ENCODE measurements at regions not wholly inside any gene's neighbourhood (a gene's known extent, or its start where the extent isn't known, plus 50 kb on each side); places are given as distances from the start of the nearest gene placed in this dataset.
"Not testable (repeated sequence)": the region's sequence is repeated elsewhere in the genome, so short reads cannot be mapped to it uniquely, and the experiment has no call there.

DNA sequence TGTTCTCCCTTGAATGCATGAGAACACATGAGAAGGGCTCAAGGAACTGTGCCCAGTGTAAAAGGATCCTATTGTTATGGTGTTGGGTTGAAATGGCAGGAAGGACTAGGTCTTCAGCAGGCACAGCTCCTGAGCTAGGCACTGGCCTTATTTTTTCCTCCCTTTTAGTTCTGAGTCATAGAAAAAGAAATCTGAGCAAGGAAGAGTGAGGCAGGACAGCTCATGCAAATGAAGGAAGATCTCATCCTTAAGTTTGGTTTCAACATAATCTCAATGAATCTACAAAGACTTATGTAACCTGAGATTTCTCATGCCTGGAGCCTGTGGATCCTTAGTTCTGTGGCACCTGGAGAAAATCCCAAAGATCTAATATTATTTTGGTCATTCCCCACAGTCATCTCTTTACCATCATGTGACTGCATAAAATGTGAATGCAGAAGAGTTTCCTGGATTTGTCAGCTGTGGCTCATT, 188.6 kb upstream of the TBL1XR1 start:
- Histone ChIP-seq H3K79me2 (ENCODE audit: control insufficient read depth, insufficient read depth, low read length, poor library complexity) (no peaks in the 10 kb centered on the region), H3K27ac (ENCODE audit: low read depth, low read length) (no peak overlapping the region), H2AFZ (ENCODE audit: insufficient read depth, low read length, poor library complexity) (no peak overlapping the region), H3K23ac (ENCODE audit: low read length) (no peak overlapping the region), H4K8ac (ENCODE audit: low read depth, low read length) (no peak overlapping the region), H2AK5ac (ENCODE audit: low read length) (no peak overlapping the region), H4K91ac (ENCODE audit: low read depth, low read length) (no peak overlapping the region), H3K36me3 (ENCODE audit: control insufficient read depth in 1 of 2, insufficient read depth in 2 of 2, low read length in 2 of 2) (no peaks in the 10 kb centered on the region), H3K4me1 (ENCODE audit: control insufficient read depth in 1 of 2, insufficient read depth in 2 of 2, low read length in 2 of 2) (no peaks in the 10 kb centered on the region), H3K14ac (ENCODE audit: low read length) (no peak overlapping the region), H3K4me3 (ENCODE audit: low read depth, low read length) (no peak overlapping the region), H3K79me1 (ENCODE audit: low read length) (no peaks in the 10 kb centered on the region), H3K4ac (ENCODE audit: low read depth, low read length) (no peak overlapping the region), H2BK12ac (ENCODE audit: low read length) (no peak overlapping the region), H3K4me2 (ENCODE audit: low read length) (no peak overlapping the region), H3K9ac (ENCODE audit: low read length) (no peak overlapping the region), H3K27me3 (ENCODE audit: insufficient read depth, low read length) (no peaks in the 10 kb centered on the region), H3K18ac (ENCODE audit: low read length) (no peak overlapping the region), H3K9me3 (ENCODE audit: insufficient read depth, low read depth, low read length) (no peaks in the 10 kb centered on the region), H4K12ac (ENCODE audit: low read depth, low read length) (no peak overlapping the region), H2BK120ac (ENCODE audit: insufficient read depth, low read length, poor library complexity) (no peak overlapping the region), H2BK5ac (ENCODE audit: low read depth, low read length, poor library complexity) (no peak overlapping the region)
- DNase-seq = peak in 1 of 2 donors; percentile 27

DNA sequence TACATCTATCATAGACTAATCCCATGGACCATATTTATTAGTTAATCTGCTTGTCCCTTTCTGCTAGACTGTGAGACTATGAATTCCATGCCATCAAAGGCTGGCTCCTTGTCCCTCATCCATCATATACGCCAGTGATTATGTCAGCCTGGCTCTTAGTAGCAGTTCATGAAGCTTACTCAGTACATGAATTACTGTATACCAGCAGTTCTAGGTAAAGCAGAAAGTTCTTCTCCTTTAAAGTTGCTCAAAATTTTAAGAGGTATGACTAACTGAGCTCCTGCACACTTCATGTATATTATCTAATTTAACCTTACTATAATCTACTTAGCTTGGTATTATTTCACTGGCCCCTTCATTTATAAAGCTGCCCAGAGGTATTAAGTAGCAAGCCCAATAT, 190.9 kb upstream of the TBL1XR1 start:
- no peaks in the 10 kb centered on the region for H3K36me3 ChIP-seq (ENCODE audit: control insufficient read depth in 1 of 2, insufficient read depth in 2 of 2, low read length in 2 of 2)
- H3K18ac ChIP-seq (ENCODE audit: low read length) = no peak overlapping the region
- no peaks in the 10 kb centered on the region for H3K79me2 ChIP-seq (ENCODE audit: control insufficient read depth, insufficient read depth, low read length, poor library complexity)
- DNase-seq = no peak
- H2BK12ac ChIP-seq (ENCODE audit: low read length) = no peak overlapping the region
- H3K4ac ChIP-seq (ENCODE audit: low read depth, low read length) = no peak overlapping the region
- no peak overlapping the region for H4K91ac ChIP-seq (ENCODE audit: low read depth, low read length)
- no peaks in the 10 kb centered on the region for H3K79me1 ChIP-seq (ENCODE audit: low read length)
- H3K27me3 ChIP-seq (ENCODE audit: insufficient read depth, low read length) = no peaks in the 10 kb centered on the region
- WGBS (ENCODE audit: extremely low coverage, insufficient coverage, insufficient read length) = no CpG with 5 or more reads among the region's 1 CpG
- no peak overlapping the region for H2BK5ac ChIP-seq (ENCODE audit: low read depth, low read length, poor library complexity)
- H2AK5ac ChIP-seq (ENCODE audit: low read length) = no peak overlapping the region
- no peaks in the 10 kb centered on the region for H3K4me1 ChIP-seq (ENCODE audit: control insufficient read depth in 1 of 2, insufficient read depth in 2 of 2, low read length in 2 of 2)
- no peak overlapping the region for H3K9ac ChIP-seq (ENCODE audit: low read length)
- H2AFZ ChIP-seq (ENCODE audit: insufficient read depth, low read length, poor library complexity) = no peak overlapping the region
- no peak overlapping the region for H3K27ac ChIP-seq (ENCODE audit: low read depth, low read length)
- H3K4me2 ChIP-seq (ENCODE audit: low read length) = no peak overlapping the region
- H3K9me3 ChIP-seq (ENCODE audit: insufficient read depth, low read depth, low read length) = no peaks in the 10 kb centered on the region
- H4K12ac ChIP-seq (ENCODE audit: low read depth, low read length) = no peak overlapping the region
- H3K14ac ChIP-seq (ENCODE audit: low read length) = no peak overlapping the region
- no peak overlapping the region for H3K23ac ChIP-seq (ENCODE audit: low read length)
- H3K4me3 ChIP-seq (ENCODE audit: low read depth, low read length) = no peak overlapping the region
- H4K8ac ChIP-seq (ENCODE audit: low read depth, low read length) = no peak overlapping the region
- H2BK120ac ChIP-seq (ENCODE audit: insufficient read depth, low read length, poor library complexity) = no peak overlapping the region

DNA sequence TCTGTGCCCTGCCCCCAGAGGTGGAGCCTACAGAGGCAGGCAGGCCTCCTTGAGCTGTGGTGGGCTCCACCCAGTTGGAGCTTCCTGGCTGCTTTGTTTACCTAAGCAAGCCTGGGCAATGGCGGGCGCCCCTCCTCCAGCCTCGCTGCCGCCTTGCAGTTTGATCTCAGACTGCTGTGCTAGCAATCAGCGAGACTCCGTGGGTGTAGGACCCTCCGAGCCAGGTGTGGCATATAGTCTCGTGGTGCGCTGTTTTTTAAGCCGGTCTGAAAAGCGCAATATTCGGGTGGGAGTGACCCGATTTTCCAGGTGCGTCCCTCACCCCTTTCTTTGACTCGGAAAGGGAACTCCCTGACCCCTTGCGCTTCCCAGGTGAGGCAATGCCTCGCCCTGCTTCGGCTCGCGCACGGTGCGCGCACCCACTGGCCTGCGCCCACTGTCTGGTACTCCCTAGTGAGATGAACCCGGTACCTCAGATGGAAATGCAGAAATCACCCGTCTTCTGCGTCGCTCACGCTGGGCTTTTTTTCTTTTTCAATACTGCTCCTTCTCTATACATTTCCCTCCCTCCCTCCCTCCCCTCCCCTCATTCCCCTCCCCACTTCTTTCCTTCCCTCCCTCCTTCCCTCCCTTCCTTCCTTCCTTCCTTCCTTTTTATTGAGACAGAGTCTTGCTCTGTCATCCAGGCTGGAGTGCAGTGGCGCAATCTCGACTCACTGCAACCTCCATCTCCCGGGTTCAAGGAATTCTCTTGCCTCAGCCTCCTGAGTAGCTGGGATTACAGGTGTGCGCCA, 197.1 kb upstream of the TBL1XR1 start:
- not testable (repeated sequence) for DNase-seq; H3K9me3 ChIP-seq (ENCODE audit: insufficient read depth, low read depth, low read length); H3K4me1 ChIP-seq (ENCODE audit: control insufficient read depth in 1 of 2, insufficient read depth in 2 of 2, low read length in 2 of 2); H3K4ac ChIP-seq (ENCODE audit: low read depth, low read length); H3K79me2 ChIP-seq (ENCODE audit: control insufficient read depth, insufficient read depth, low read length, poor library complexity); H2AK5ac ChIP-seq (ENCODE audit: low read length); H3K36me3 ChIP-seq (ENCODE audit: control insufficient read depth in 1 of 2, insufficient read depth in 2 of 2, low read length in 2 of 2); H3K14ac ChIP-seq (ENCODE audit: low read length); H3K27ac ChIP-seq (ENCODE audit: low read depth, low read length); H3K18ac ChIP-seq (ENCODE audit: low read length); H4K12ac ChIP-seq (ENCODE audit: low read depth, low read length); H3K27me3 ChIP-seq (ENCODE audit: insufficient read depth, low read length); H2BK5ac ChIP-seq (ENCODE audit: low read depth, low read length, poor library complexity); H3K9ac ChIP-seq (ENCODE audit: low read length); H3K4me3 ChIP-seq (ENCODE audit: low read depth, low read length); H3K4me2 ChIP-seq (ENCODE audit: low read length); H2AFZ ChIP-seq (ENCODE audit: insufficient read depth, low read length, poor library complexity); H3K79me1 ChIP-seq (ENCODE audit: low read length); H4K8ac ChIP-seq (ENCODE audit: low read depth, low read length); H3K23ac ChIP-seq (ENCODE audit: low read length); H2BK12ac ChIP-seq (ENCODE audit: low read length); H2BK120ac ChIP-seq (ENCODE audit: insufficient read depth, low read length, poor library complexity)
- no CpG with 5 or more reads among the region's 33 CpGs for WGBS (ENCODE audit: extremely low coverage, insufficient coverage, insufficient read length)
- peak overlapping the region; percentile 14 for H4K91ac ChIP-seq (ENCODE audit: low read depth, low read length)

DNA sequence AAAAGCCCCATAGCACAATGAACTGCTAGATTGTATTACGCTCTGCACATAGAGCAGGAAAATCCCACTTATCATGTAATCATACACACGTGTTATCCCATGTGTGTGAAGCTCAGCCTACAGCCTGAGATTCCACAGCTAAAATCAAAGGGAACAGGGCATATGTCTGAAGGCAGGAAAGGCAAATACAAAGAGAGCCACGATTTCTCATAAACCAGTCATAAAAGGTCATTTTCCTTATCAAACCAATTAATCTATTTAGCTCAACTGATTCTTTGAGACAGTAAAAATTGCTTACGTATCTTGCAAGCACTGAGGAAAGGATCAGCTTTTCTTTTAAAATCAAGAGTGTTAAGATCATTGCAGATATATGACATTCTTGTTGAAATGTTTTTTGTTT, 199.5 kb upstream of the TBL1XR1 start:
- H2AFZ ChIP-seq (ENCODE audit: insufficient read depth, low read length, poor library complexity) = no peak overlapping the region
- WGBS (ENCODE audit: extremely low coverage, insufficient coverage, insufficient read length) = no CpG with 5 or more reads among the region's 4 CpGs
- H3K27ac ChIP-seq (ENCODE audit: low read depth, low read length) = no peak overlapping the region

More for the DNA sequence above, 199.5 kb upstream of the TBL1XR1 start:
- H4K12ac ChIP-seq (ENCODE audit: low read depth, low read length) = no peak overlapping the region
- H3K27me3 ChIP-seq (ENCODE audit: insufficient read depth, low read length) = no peaks in the 10 kb centered on the region
- H3K4me2 ChIP-seq (ENCODE audit: low read length) = no peak overlapping the region
- no peak overlapping the region for H3K4ac ChIP-seq (ENCODE audit: low read depth, low read length)
- H3K18ac ChIP-seq (ENCODE audit: low read length) = no peak overlapping the region
- H2BK120ac ChIP-seq (ENCODE audit: insufficient read depth, low read length, poor library complexity) = no peak overlapping the region
- H3K79me2 ChIP-seq (ENCODE audit: control insufficient read depth, insufficient read depth, low read length, poor library complexity) = no peaks in the 10 kb centered on the region
- no peak overlapping the region for H4K91ac ChIP-seq (ENCODE audit: low read depth, low read length)
- H4K8ac ChIP-seq (ENCODE audit: low read depth, low read length) = no peak overlapping the region
- no peaks in the 10 kb centered on the region for H3K9me3 ChIP-seq (ENCODE audit: insufficient read depth, low read depth, low read length)
- H3K4me3 ChIP-seq (ENCODE audit: low read depth, low read length) = no peak overlapping the region
- no peak overlapping the region for H3K9ac ChIP-seq (ENCODE audit: low read length)
- H2BK5ac ChIP-seq (ENCODE audit: low read depth, low read length, poor library complexity) = no peak overlapping the region
- no peak overlapping the region for H2BK12ac ChIP-seq (ENCODE audit: low read length)
- no peaks in the 10 kb centered on the region for H3K36me3 ChIP-seq (ENCODE audit: control insufficient read depth in 1 of 2, insufficient read depth in 2 of 2, low read length in 2 of 2)
- no peak overlapping the region for H3K23ac ChIP-seq (ENCODE audit: low read length)
- no peaks in the 10 kb centered on the region for H3K4me1 ChIP-seq (ENCODE audit: control insufficient read depth in 1 of 2, insufficient read depth in 2 of 2, low read length in 2 of 2)
- no peak overlapping the region for H2AK5ac ChIP-seq (ENCODE audit: low read length)
- no peak for DNase-seq
- H3K14ac ChIP-seq (ENCODE audit: low read length) = no peak overlapping the region
- no peaks in the 10 kb centered on the region for H3K79me1 ChIP-seq (ENCODE audit: low read length)

Data from trophoblast cell (in vitro differentiated cells and primary cell).